K562 (cell line): ENCODE measurements at regions not wholly inside any gene's neighbourhood (a gene's known extent, or its start where the extent isn't known, plus 50 kb on each side); places are given as distances from the start of the nearest gene placed in this dataset.

ENCODE experiments used
- ATAC-seq: fragments of 200-7000 bp; cut with Tn5 transposase; 3 replicates; pipeline ENCODE4 v1.9.1; 2020; ENCODE audit warnings: moderate library complexity
- BruUV-seq: library from RNA; stranded (reverse); fragments of 400-500 nt; replicated peaks from 2 replicates; lab custom pipeline; 2021; lab: Mats Ljungman, UMichigan
- CTCF ChIA-PET: fragments of 300-600 bp; formaldehyde crosslinking; extraction: SDS; loops from one replicate; lab custom pipeline; 2021; ENCODE audit warnings: low intra/inter-chr PET ratio; lab: Yijun Ruan, JAX
- POLR2A ChIA-PET: fragments of 300-600, 350-650 bp; sonication (Branson Sonifier 250); formaldehyde crosslinking; extraction: SDS; loops from one replicate; lab custom pipeline; 2021; ENCODE audit warnings: antibody characterized with exemption, inconsistent platforms; lab: Yijun Ruan, JAX
- DNase-seq, 4 experiments: peaks; one replicate each; pipeline versions ENCODE4 v3.0.0 to v3.0.0-alpha.2; 2011 to 2018; ENCODE audit warnings: low spot score in 3 of 4, mixed read lengths in 3 of 4; ENCODE audit errors: extremely low read depth in 1 of 4
- FAIRE-seq: peaks from 2 replicates; lab custom pipeline; 2011; peaks lifted over from hg19 to GRCh38; lab: Jason Lieb, UNC
- H2AFZ ChIP-seq: 2 replicates; pipeline ENCODE4 v1.6.0; 2011; ENCODE audit warnings: low read depth, low read length, control low read depth, inconsistent platforms
- H3K27ac ChIP-seq: fragments of 200-600 bp; 3 replicates; pipeline ENCODE4 v1.8.0; 2011; ENCODE audit warnings: low read depth, mild to moderate bottlenecking, control low read depth, inconsistent platforms, low read length, moderate library complexity, mixed read lengths; ENCODE audit errors: extremely low read depth
- H3K27me3 ChIP-seq, 2 experiments: fragments of 300-600 bp in 1 of 2; 2 replicates in 1 of 2; 3 replicates in 1 of 2; pipeline versions ENCODE4 v1.6.0 to v1.8.0; 2011; ENCODE audit warnings: inconsistent platforms in 2 of 2, low read length in 2 of 2, mild to moderate bottlenecking in 1 of 2, mixed read lengths in 1 of 2, moderate library complexity in 1 of 2; ENCODE audit not compliant: control insufficient read depth in 2 of 2, insufficient read depth in 2 of 2
- H3K36me3 ChIP-seq: fragments of 300-600 bp; 3 replicates; pipeline ENCODE4 v1.8.0; 2011; ENCODE audit warnings: mild to moderate bottlenecking, low read length, inconsistent platforms; ENCODE audit not compliant: control insufficient read depth, insufficient read depth
- H3K4me1 ChIP-seq, 2 experiments: fragments of 200-600 bp in 1 of 2; replicated peaks in 1 of 2; 2 replicates in 1 of 2; 3 replicates in 1 of 2; pipeline versions ENCODE4 v1.5.1 to v1.8.0; 2011; ENCODE audit warnings: inconsistent platforms in 2 of 2, low read length in 2 of 2, mild to moderate bottlenecking in 1 of 2, mixed read lengths in 1 of 2, moderate library complexity in 1 of 2; ENCODE audit not compliant: control insufficient read depth in 2 of 2, insufficient read depth in 2 of 2
- H3K4me2 ChIP-seq: 2 replicates; pipeline ENCODE4 v1.6.1; 2011; ENCODE audit warnings: low read length, control low read depth, inconsistent platforms, mixed read lengths; ENCODE audit not compliant: insufficient read depth
- H3K4me3 ChIP-seq: fragments of 200-600 bp; sonication (generic), shearing (Covaris generic); 2 replicates; pipeline ENCODE4 v1.5.1; 2016; ENCODE audit warnings: control low read depth, inconsistent platforms
- H3K79me2 ChIP-seq: fragments of 200-600 bp; 3 replicates; pipeline ENCODE4 v1.8.0; 2011; ENCODE audit warnings: low read length, inconsistent platforms; ENCODE audit not compliant: control insufficient read depth, insufficient read depth
- H3K9ac ChIP-seq, 2 experiments: 2 replicates each; pipeline versions ENCODE4 v1.6.0 to v1.6.1; 2011; ENCODE audit warnings: low read depth in 2 of 2, low read length in 2 of 2, control low read depth in 1 of 2, inconsistent platforms in 1 of 2, mild to moderate bottlenecking in 1 of 2, mixed read lengths in 1 of 2; ENCODE audit not compliant: insufficient read depth in 1 of 2
- H3K9me1 ChIP-seq: one replicate; pipeline ENCODE4 v1.6.0; 2011; ENCODE audit warnings: inconsistent platforms, mild to moderate bottlenecking, low read length, moderate library complexity; ENCODE audit not compliant: control insufficient read depth, insufficient read depth
- H3K9me3 ChIP-seq: replicated peaks from 2 replicates; pipeline ENCODE4 v1.5.1; 2011; ENCODE audit warnings: low read depth, low read length, inconsistent platforms; ENCODE audit not compliant: control insufficient read depth, insufficient read depth
- H4K20me1 ChIP-seq: replicated peaks from 2 replicates; pipeline ENCODE4 v1.6.1; 2011; ENCODE audit warnings: low read length, inconsistent platforms, mixed read lengths; ENCODE audit not compliant: control insufficient read depth, insufficient read depth
- DIDO1 ChIP-seq: fragments of 450-650 bp; IDR thresholded peaks from 2 replicates; pipeline ENCODE4 v1.6.1; 2016; ENCODE audit warnings: low read depth, missing biosample characterization, missing genetic modification characterization
- ETS2 ChIP-seq: IDR thresholded peaks from 2 replicates; pipeline ENCODE4 v1.6.1; 2016; ENCODE audit warnings: borderline replicate concordance, missing genetic modification characterization, mild to moderate bottlenecking, moderate library complexity, missing compliant biosample characterization; ENCODE audit not compliant: poor library complexity, severe bottlenecking
- HMGN3 ChIP-seq: IDR thresholded peaks from 2 replicates; pipeline ENCODE4 v1.6.1; 2011; ENCODE audit warnings: borderline replicate concordance, low read depth, mild to moderate bottlenecking, mixed read lengths, low read length; ENCODE audit not compliant: insufficient read length; ENCODE audit errors: extremely low read depth
- MAFF ChIP-seq: IDR thresholded peaks from 2 replicates; pipeline ENCODE4 v1.6.1; 2012; ENCODE audit warnings: low read length, improper control_type of control experiment
- PHB ChIP-seq: fragments of 250-450 bp; sonication (Bioruptor Pico); IDR thresholded peaks from 2 replicates; pipeline ENCODE4 v1.5.0; 2021
- PML ChIP-seq: IDR thresholded peaks from 2 replicates; pipeline ENCODE4 v1.6.1; 2012; ENCODE audit warnings: low read length, inconsistent platforms
- RAD21 ChIP-seq, 2 experiments: fragments of 250-450 bp in 1 of 2; fragments of 450-650 bp in 1 of 2; sonication (Bioruptor Pico) in 1 of 2; formaldehyde crosslinking in 1 of 2; IDR thresholded peaks in 1 of 2; conservative IDR thresholded peaks in 1 of 2; 2 replicates each; pipeline versions ENCODE4 v1.4.0 to v1.8.0; 2020 to 2022; ENCODE audit warnings: mild to moderate bottlenecking in 2 of 2, moderate library complexity in 1 of 2
- RHOXF2B ChIP-seq: fragments of 250-450 bp; sonication (Bioruptor Pico); conservative IDR thresholded peaks from 2 replicates; pipeline ENCODE4 v1.5.1; 2021
- SAFB ChIP-seq: fragments of 200-400 bp; formaldehyde crosslinking; IDR thresholded peaks from 2 replicates; pipeline ENCODE4 v1.6.1; 2017; ENCODE audit warnings: low read depth, low read length, borderline replicate concordance
- TAF1 ChIP-seq: IDR thresholded peaks from 2 replicates; pipeline ENCODE4 v1.6.1; 2011; ENCODE audit warnings: mild to moderate bottlenecking, low read length, moderate library complexity; ENCODE audit not compliant: insufficient read depth, control insufficient read depth, severe bottlenecking; ENCODE audit errors: extremely low read depth
- TAF9B ChIP-seq: fragments of 450-650 bp; IDR thresholded peaks from 2 replicates; pipeline ENCODE4 v1.6.1; 2018; ENCODE audit warnings: mild to moderate bottlenecking; ENCODE audit not compliant: partially characterized antibody
- WGBS: fragments of 100-300 bp; shearing (Covaris generic); methylation state at CpG from one replicate; pipeline ENCODE4 v1.1.6; 2016; ENCODE audit warnings: low coverage, mixed read lengths; ENCODE audit not compliant: insufficient coverage; ENCODE audit errors: missing lambda C conversion rate; 5-methylcytosine and 5-hydroxymethylcytosine counted together
- in situ Hi-C: fragments of 300-500 bp; cut with MboI; formaldehyde crosslinking; loops from 4 replicates; pipeline ENCODE4 v1.15.0; 2018; ENCODE audit warnings: inconsistent platforms, mixed read lengths
- intact Hi-C: fragments of 100-400 bp; cut with micrococcal nuclease; formaldehyde crosslinking; loops from 2 replicates; pipeline ENCODE4 v1.14.2; 2022
- TF ChIP-seq, protein P1 (sequence below), 2 experiments: fragments of 450-650 bp in 1 of 2; IDR thresholded peaks; 2 replicates each; pipeline ENCODE4 v1.6.1; 2011 to 2017; ENCODE audit warnings: low read depth in 2 of 2, antibody characterized with exemption in 1 of 2, borderline replicate concordance in 1 of 2, low read length in 1 of 2, mild to moderate bottlenecking in 1 of 2, mixed read lengths in 1 of 2; ENCODE audit not compliant: control insufficient read depth in 1 of 2
- TF ChIP-seq, protein P2 (sequence below): fragments of 250-450 bp; sonication (Bioruptor Pico); IDR thresholded peaks from 2 replicates; pipeline ENCODE4 v1.8.0; 2021; ENCODE audit warnings: moderate library complexity, mild to moderate bottlenecking, inconsistent platforms
- TF ChIP-seq, protein P3 (sequence below): fragments of 450-650 bp; formaldehyde crosslinking; conservative IDR thresholded peaks from 2 replicates; pipeline ENCODE4 v1.4.0; 2022; ENCODE audit warnings: mild to moderate bottlenecking, missing genetic modification characterization
- TF ChIP-seq, protein P4 (sequence below): fragments of 250-450 bp; sonication (Bioruptor Pico); IDR thresholded peaks from 2 replicates; pipeline ENCODE4 v1.4.0; 2020; ENCODE audit warnings: mild to moderate bottlenecking

DNA sequence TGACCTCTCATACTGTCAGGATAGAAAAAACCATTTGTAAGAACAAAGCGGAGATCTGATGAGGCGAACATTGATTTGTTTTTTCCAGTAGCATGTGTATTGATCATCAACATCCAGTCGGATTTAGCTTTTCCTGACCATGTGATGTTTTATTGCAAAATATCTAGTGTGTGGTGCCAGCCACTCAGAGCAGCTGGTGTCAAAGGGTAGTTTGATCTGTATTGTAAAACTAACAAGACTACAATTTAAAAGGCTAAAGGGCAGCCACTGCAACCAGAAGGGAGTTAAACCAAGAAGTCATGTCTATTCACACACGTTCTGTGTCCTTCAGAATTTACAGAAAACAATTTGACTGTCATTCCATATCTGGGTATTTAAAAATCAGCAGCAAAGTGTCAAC, 719.0 kb upstream of the FRG1 start:
- WGBS: 0% methylated on average over 4 of the region's 4 CpGs
- no peak overlapping the region for H3K4me3 ChIP-seq
- H3K27me3 ChIP-seq: no peaks in the 10 kb centered on the region
- H3K4me2 ChIP-seq: no peak overlapping the region
- peaks cover 2% of the 10 kb centered on the region; the same call in 1 of the 2 replicates for H3K9me3 ChIP-seq
- H3K9me1 ChIP-seq: no peaks in the 10 kb centered on the region
- no peak for ATAC-seq
- H4K20me1 ChIP-seq: no peaks in the 10 kb centered on the region
- CTCF ChIA-PET: no interaction called here
- no TSS peak for BruUV-seq
- FAIRE-seq: no peak
- H3K4me1 ChIP-seq: no peaks in the 10 kb centered on the region
- H3K79me2 ChIP-seq: no peaks in the 10 kb centered on the region
- in situ Hi-C loops: no loop called here
- H3K27ac ChIP-seq: no peak overlapping the region
- POLR2A ChIA-PET: no interaction called here
- DNase-seq: no peak
- H3K36me3 ChIP-seq: no peaks in the 10 kb centered on the region
- intact Hi-C loops: no loop called here
- no peak overlapping the region for H3K9ac ChIP-seq
- H2AFZ ChIP-seq: no peak overlapping the region
- no peak for TF ChIP-seq SAFB
- TF ChIP-seq TAF9B: no peak
- TF ChIP-seq DIDO1 (tag): no peak
- no peak for TF ChIP-seq ETS2
- TF ChIP-seq PML: no peak
- TF ChIP-seq, protein P1, sequence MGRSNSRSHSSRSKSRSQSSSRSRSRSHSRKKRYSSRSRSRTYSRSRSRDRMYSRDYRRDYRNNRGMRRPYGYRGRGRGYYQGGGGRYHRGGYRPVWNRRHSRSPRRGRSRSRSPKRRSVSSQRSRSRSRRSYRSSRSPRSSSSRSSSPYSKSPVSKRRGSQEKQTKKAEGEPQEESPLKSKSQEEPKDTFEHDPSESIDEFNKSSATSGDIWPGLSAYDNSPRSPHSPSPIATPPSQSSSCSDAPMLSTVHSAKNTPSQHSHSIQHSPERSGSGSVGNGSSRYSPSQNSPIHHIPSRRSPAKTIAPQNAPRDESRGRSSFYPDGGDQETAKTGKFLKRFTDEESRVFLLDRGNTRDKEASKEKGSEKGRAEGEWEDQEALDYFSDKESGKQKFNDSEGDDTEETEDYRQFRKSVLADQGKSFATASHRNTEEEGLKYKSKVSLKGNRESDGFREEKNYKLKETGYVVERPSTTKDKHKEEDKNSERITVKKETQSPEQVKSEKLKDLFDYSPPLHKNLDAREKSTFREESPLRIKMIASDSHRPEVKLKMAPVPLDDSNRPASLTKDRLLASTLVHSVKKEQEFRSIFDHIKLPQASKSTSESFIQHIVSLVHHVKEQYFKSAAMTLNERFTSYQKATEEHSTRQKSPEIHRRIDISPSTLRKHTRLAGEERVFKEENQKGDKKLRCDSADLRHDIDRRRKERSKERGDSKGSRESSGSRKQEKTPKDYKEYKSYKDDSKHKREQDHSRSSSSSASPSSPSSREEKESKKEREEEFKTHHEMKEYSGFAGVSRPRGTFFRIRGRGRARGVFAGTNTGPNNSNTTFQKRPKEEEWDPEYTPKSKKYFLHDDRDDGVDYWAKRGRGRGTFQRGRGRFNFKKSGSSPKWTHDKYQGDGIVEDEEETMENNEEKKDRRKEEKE (IDR thresholded peaks at IDR 0.05; ENCODE audit: borderline replicate concordance in 1 of 2, control insufficient read depth in 1 of 2, low read depth in 2 of 2, low read length in 1 of 2): no peak
- TF ChIP-seq MAFF: no peak
- no peak for TF ChIP-seq HMGN3
- TF ChIP-seq TAF1: no peak
- TF ChIP-seq, protein P2, sequence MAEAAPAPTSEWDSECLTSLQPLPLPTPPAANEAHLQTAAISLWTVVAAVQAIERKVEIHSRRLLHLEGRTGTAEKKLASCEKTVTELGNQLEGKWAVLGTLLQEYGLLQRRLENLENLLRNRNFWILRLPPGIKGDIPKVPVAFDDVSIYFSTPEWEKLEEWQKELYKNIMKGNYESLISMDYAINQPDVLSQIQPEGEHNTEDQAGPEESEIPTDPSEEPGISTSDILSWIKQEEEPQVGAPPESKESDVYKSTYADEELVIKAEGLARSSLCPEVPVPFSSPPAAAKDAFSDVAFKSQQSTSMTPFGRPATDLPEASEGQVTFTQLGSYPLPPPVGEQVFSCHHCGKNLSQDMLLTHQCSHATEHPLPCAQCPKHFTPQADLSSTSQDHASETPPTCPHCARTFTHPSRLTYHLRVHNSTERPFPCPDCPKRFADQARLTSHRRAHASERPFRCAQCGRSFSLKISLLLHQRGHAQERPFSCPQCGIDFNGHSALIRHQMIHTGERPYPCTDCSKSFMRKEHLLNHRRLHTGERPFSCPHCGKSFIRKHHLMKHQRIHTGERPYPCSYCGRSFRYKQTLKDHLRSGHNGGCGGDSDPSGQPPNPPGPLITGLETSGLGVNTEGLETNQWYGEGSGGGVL: no peak
- TF ChIP-seq, protein P3, sequence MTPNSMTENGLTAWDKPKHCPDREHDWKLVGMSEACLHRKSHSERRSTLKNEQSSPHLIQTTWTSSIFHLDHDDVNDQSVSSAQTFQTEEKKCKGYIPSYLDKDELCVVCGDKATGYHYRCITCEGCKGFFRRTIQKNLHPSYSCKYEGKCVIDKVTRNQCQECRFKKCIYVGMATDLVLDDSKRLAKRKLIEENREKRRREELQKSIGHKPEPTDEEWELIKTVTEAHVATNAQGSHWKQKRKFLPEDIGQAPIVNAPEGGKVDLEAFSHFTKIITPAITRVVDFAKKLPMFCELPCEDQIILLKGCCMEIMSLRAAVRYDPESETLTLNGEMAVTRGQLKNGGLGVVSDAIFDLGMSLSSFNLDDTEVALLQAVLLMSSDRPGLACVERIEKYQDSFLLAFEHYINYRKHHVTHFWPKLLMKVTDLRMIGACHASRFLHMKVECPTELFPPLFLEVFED: no peak
- TF ChIP-seq RAD21 (CRISPR knock-in tag; conservative IDR thresholded peaks at IDR 0.05 in 1 of 2, IDR thresholded peaks at IDR 0.05 in 1 of 2): no peak
- no peak for TF ChIP-seq PHB (CRISPR knock-in tag)
- TF ChIP-seq, protein P4, sequence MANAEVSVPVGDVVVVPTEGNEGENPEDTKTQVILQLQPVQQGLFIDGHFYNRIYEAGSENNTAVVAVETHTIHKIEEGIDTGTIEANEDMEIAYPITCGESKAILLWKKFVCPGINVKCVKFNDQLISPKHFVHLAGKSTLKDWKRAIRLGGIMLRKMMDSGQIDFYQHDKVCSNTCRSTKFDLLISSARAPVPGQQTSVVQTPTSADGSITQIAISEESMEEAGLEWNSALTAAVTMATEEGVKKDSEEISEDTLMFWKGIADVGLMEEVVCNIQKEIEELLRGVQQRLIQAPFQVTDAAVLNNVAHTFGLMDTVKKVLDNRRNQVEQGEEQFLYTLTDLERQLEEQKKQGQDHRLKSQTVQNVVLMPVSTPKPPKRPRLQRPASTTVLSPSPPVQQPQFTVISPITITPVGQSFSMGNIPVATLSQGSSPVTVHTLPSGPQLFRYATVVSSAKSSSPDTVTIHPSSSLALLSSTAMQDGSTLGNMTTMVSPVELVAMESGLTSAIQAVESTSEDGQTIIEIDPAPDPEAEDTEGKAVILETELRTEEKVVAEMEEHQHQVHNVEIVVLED (CRISPR knock-in tag): no peak
- TF ChIP-seq RHOXF2B: no peak
